ENCODE measurements at regions not wholly inside any gene's neighbourhood (a gene's known extent, or its start where the extent isn't known, plus 50 kb on each side); places are given as distances from the start of the nearest gene placed in this dataset.

GRCh38 chr5:53399926-53400697 is 80.3 kb upstream of the FST start:
- Mint-ChIP-seq H3K4me3 (no peak overlapping the region), H3K4me1 (no peaks in the 10 kb centered on the region), H3K9me3 (ENCODE audit: insufficient read depth) (no peaks in the 10 kb centered on the region), H3K27me3 (peaks cover 10% of the 10 kb centered on the region), H3K27ac (no peak overlapping the region)
- H3K4me1 ChIP-seq (ENCODE audit: control insufficient read depth in 2 of 2, insufficient read depth in 2 of 2, low read length in 2 of 2) = no peaks in the 10 kb centered on the region
- ChIA-PET CTCF (no interaction called here), POLR2A (no interaction called here)
- WGBS (ENCODE audit: insufficient coverage) = 80% methylated on average over 2 of the region's 2 CpGs
- H3K4me2 ChIP-seq (replicated peaks; ENCODE audit: low read depth, low read length, poor library complexity, severe bottlenecking) = no peak overlapping the region
- H2AFZ ChIP-seq (ENCODE audit: insufficient read depth, low read depth, low read length, poor library complexity, severe bottlenecking) = no peak overlapping the region
- no peak for ATAC-seq (ENCODE audit: low read depth)
- H3K9me3 ChIP-seq (ENCODE audit: control extremely low read depth in 1 of 3, control insufficient read depth in 2 of 3, insufficient read depth in 1 of 3, low read length in 2 of 3) = no peaks in the 10 kb centered on the region
- H3K27me3 ChIP-seq (replicated peaks in 1 of 4; ENCODE audit: control extremely low read depth in 1 of 4, control insufficient read depth in 3 of 4, insufficient read depth in 4 of 4, low read length in 3 of 4) = no peaks in the 10 kb centered on the region
- DNase-seq = no peak
- TF ChIP-seq EZH2 (IDR thresholded peaks at IDR 0.05; ENCODE audit: borderline replicate concordance, insufficient read depth, low read depth, low read length, poor library complexity, severe bottlenecking) (no peak), CTCF (IDR thresholded peaks at IDR 0.05) (no peak)
- no peaks in the 10 kb centered on the region for H3K79me2 ChIP-seq (ENCODE audit: control insufficient read depth, insufficient read depth, low read length)
- H3K9ac ChIP-seq (ENCODE audit: low read length) = no peak overlapping the region
- H3K27ac ChIP-seq (ENCODE audit: low read length in 2 of 2) = no peak overlapping the region
- H3K36me3 ChIP-seq (replicated peaks in 1 of 2; ENCODE audit: control extremely low read depth in 1 of 2, control insufficient read depth in 1 of 2, extremely low read depth in 1 of 2, insufficient read depth in 2 of 2, low read length in 1 of 2) = no peaks in the 10 kb centered on the region
- no peak overlapping the region for H3K4me3 ChIP-seq (ENCODE audit: control extremely low read depth in 1 of 5, extremely low read depth in 1 of 5, insufficient read depth in 1 of 5, low read depth in 2 of 5, low read length in 4 of 5)
- intact Hi-C loops (cut with micrococcal nuclease) = no loop called here
- no peaks in the 10 kb centered on the region for H4K20me1 ChIP-seq (ENCODE audit: control insufficient read depth, insufficient read depth, low read length, poor library complexity, severe bottlenecking)

DNA sequence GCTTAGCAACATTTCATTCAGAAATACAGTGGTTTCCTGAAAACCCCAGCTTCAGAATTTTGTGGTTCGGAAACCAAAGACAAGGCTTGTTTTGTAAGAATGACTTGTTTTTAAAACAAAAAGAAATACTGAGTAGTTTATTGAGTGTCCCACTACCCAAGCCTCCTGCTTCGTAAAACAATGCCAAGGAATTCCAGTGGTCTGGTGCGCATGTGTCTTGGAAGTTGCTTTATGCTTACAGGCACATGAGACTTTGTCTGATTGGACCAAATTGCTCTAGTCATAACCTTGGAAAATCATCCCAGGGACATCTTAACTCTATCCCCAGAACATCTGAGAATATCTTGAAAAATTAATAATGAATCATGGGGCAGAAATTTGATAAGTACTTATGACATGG is 77.1 kb upstream of the FST start:
- no peaks in the 10 kb centered on the region for H3K9me3 ChIP-seq (ENCODE audit: control extremely low read depth in 1 of 3, control insufficient read depth in 2 of 3, insufficient read depth in 1 of 3, low read length in 2 of 3)
- H3K4me1 ChIP-seq (ENCODE audit: control insufficient read depth in 2 of 2, insufficient read depth in 2 of 2, low read length in 2 of 2) = no peaks in the 10 kb centered on the region
- H2AFZ ChIP-seq (ENCODE audit: insufficient read depth, low read depth, low read length, poor library complexity, severe bottlenecking) = no peak overlapping the region
- H4K20me1 ChIP-seq (ENCODE audit: control insufficient read depth, insufficient read depth, low read length, poor library complexity, severe bottlenecking) = no peaks in the 10 kb centered on the region
- TF ChIP-seq CTCF (IDR thresholded peaks at IDR 0.05) = no peak
- TF ChIP-seq EZH2 (IDR thresholded peaks at IDR 0.05; ENCODE audit: borderline replicate concordance, insufficient read depth, low read depth, low read length, poor library complexity, severe bottlenecking) = no peak
- ATAC-seq (ENCODE audit: low read depth) = no peak
- ChIA-PET CTCF (no interaction called here), POLR2A (no interaction called here)
- intact Hi-C loops (cut with micrococcal nuclease) = no loop called here
- peaks cover 10% of the 10 kb centered on the region for H3K27me3 Mint-ChIP-seq
- H3K36me3 ChIP-seq (replicated peaks in 1 of 2; ENCODE audit: control extremely low read depth in 1 of 2, control insufficient read depth in 1 of 2, extremely low read depth in 1 of 2, insufficient read depth in 2 of 2, low read length in 1 of 2) = no peaks in the 10 kb centered on the region
- H3K9me3 Mint-ChIP-seq (ENCODE audit: insufficient read depth) = peaks cover 2% of the 10 kb centered on the region
- no peaks in the 10 kb centered on the region for H3K4me1 Mint-ChIP-seq
- H3K4me3 ChIP-seq (ENCODE audit: control extremely low read depth in 1 of 5, extremely low read depth in 1 of 5, insufficient read depth in 1 of 5, low read depth in 2 of 5, low read length in 4 of 5) = no peak overlapping the region
- no peak overlapping the region for H3K27ac ChIP-seq (ENCODE audit: low read length in 2 of 2)
- no peak overlapping the region for H3K27ac Mint-ChIP-seq
- WGBS (ENCODE audit: insufficient coverage) = 100% methylated on average over 2 of the region's 3 CpGs
- no peaks in the 10 kb centered on the region for H3K79me2 ChIP-seq (ENCODE audit: control insufficient read depth, insufficient read depth, low read length)
- no peak for DNase-seq
- H3K9ac ChIP-seq (ENCODE audit: low read length) = no peak overlapping the region
- no peak overlapping the region for H3K4me3 Mint-ChIP-seq
- H3K4me2 ChIP-seq (replicated peaks; ENCODE audit: low read depth, low read length, poor library complexity, severe bottlenecking) = no peak overlapping the region
- no peaks in the 10 kb centered on the region for H3K27me3 ChIP-seq (replicated peaks in 1 of 4; ENCODE audit: control extremely low read depth in 1 of 4, control insufficient read depth in 3 of 4, insufficient read depth in 4 of 4, low read length in 3 of 4)

Data from B cell (primary cell).